ENCODE measurements at regions not wholly inside any gene's neighbourhood (a gene's known extent, or its start where the extent isn't known, plus 50 kb on each side); places are given as distances from the start of the nearest gene placed in this dataset.

GRCh38 chr20:24718277-24718676 is 230.8 kb upstream of the CST7 start:
- no peak overlapping the region for H3K4me3 ChIP-seq (ENCODE audit: low read depth, low read length)
- TF ChIP-seq, protein P1, sequence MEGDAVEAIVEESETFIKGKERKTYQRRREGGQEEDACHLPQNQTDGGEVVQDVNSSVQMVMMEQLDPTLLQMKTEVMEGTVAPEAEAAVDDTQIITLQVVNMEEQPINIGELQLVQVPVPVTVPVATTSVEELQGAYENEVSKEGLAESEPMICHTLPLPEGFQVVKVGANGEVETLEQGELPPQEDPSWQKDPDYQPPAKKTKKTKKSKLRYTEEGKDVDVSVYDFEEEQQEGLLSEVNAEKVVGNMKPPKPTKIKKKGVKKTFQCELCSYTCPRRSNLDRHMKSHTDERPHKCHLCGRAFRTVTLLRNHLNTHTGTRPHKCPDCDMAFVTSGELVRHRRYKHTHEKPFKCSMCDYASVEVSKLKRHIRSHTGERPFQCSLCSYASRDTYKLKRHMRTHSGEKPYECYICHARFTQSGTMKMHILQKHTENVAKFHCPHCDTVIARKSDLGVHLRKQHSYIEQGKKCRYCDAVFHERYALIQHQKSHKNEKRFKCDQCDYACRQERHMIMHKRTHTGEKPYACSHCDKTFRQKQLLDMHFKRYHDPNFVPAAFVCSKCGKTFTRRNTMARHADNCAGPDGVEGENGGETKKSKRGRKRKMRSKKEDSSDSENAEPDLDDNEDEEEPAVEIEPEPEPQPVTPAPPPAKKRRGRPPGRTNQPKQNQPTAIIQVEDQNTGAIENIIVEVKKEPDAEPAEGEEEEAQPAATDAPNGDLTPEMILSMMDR (IDR thresholded peaks at IDR 0.05; ENCODE audit: low read depth, low read length, missing control alignments), result no peak
- DNase-seq (ENCODE audit: low read depth), result no peak
- in situ Hi-C loops (cut with HindIII; ENCODE audit: low sequenced_read_pairs), result no loop called here

DNA sequence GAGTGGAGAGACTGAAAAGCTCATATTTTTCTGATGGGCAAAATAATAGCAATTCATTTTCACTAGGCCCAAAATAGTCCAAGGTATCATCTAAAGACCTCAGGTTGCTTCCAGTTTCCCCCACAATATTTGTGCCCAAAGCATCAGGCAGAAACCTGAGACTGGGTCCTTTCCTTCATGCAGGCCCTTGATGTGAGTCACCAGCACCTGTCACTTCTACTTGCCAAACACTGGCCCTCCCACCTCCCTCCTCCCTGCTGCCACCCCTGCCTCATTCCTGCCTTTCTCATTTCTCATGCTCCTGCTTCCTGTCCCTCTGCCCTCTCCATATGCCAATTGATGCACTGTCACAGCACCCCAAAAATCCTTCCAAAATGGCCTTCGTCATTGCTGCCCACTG is 230.4 kb upstream of the CST7 start:
- TF ChIP-seq, protein P1 (IDR thresholded peaks at IDR 0.05; ENCODE audit: low read depth, low read length, missing control alignments), result no peak
- no peak overlapping the region for H3K4me3 ChIP-seq (ENCODE audit: low read depth, low read length)
- in situ Hi-C loops (cut with HindIII; ENCODE audit: low sequenced_read_pairs), result no loop called here
- no peak for DNase-seq (ENCODE audit: low read depth)

GRCh38 chr20:24720957-24721356 is 228.1 kb upstream of the CST7 start:
- TF ChIP-seq, protein P1 (IDR thresholded peaks at IDR 0.05; ENCODE audit: low read depth, low read length, missing control alignments), result no peak
- no peak overlapping the region for H3K4me3 ChIP-seq (ENCODE audit: low read depth, low read length)
- in situ Hi-C loops (cut with HindIII; ENCODE audit: low sequenced_read_pairs), result no loop called here
- no peak for DNase-seq (ENCODE audit: low read depth)

DNA sequence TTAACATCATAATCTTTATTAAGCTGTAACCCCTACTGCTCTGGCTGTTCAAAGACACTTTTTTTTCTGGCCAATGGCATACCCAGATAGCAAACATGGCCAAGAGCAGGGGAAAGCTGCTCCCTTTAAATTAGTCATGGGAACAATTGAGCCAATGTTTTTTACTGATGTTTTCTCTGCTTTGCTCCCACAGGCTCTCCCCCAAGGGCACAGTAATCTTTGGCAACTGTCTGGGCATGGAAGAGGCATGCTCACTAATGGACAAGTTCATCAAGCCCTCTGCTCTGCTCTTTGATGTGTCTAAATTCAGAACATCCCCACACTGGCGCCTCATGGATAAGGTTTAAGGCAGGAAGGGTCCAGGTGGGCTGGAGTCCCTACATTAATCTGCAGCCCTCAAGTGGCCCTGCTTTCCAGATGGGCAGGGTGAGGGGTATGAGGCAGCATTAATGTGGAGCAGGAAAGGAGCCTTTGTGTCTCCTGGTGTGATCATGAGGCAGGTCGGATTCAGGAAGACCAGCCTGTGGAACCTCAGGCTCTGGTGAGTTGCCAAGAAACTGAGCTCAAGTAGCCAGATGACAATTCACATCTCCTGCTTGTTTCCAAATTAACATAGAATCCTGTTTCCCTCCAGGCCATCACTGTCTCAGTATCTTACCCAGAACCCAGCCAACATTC is 227.0 kb upstream of the CST7 start:
- in situ Hi-C loops (cut with HindIII; ENCODE audit: low sequenced_read_pairs), result no loop called here
- TF ChIP-seq, protein P1 (IDR thresholded peaks at IDR 0.05; ENCODE audit: low read depth, low read length, missing control alignments), result no peak
- no peak overlapping the region for H3K4me3 ChIP-seq (ENCODE audit: low read depth, low read length)
- no peak for DNase-seq (ENCODE audit: low read depth)

DNA sequence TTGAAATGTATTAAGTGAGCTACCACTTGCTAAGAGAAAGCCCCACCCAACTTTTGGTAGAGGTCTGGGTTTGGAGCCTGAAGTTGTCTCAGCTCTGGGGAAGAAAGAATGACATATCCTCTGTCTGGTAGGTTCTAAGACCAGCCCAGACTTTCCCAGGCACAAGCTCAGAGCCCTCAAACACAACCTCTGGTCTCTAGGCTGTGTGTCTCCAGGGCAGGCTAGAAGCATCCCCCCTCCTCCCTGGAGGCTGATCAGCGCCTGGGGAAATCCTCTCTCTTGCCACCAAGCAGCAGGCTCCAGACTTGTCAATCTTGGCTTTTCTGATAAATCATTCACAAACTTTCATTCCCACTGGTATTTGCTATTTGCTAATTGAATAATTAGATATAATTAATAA is 226.5 kb upstream of the CST7 start:
- in situ Hi-C loops (cut with HindIII; ENCODE audit: low sequenced_read_pairs), result no loop called here
- DNase-seq (ENCODE audit: low read depth), result no peak
- TF ChIP-seq, protein P1 (IDR thresholded peaks at IDR 0.05; ENCODE audit: low read depth, low read length, missing control alignments), result no peak
- H3K4me3 ChIP-seq (ENCODE audit: low read depth, low read length), result no peak overlapping the region

- no peak for DNase-seq (ENCODE audit: low read depth)
- in situ Hi-C loops (cut with HindIII; ENCODE audit: low sequenced_read_pairs), result no loop called here
- no peak overlapping the region for H3K4me3 ChIP-seq (ENCODE audit: low read depth, low read length)
- TF ChIP-seq, protein P1 (IDR thresholded peaks at IDR 0.05; ENCODE audit: low read depth, low read length, missing control alignments), result no peak
Measured at GRCh38 chr20:24723186-24723585, 225.9 kb upstream of the CST7 start.
